Fibroblast of mammary gland (primary cell): ENCODE measurements at regions not wholly inside any gene's neighbourhood (a gene's known extent, or its start where the extent isn't known, plus 50 kb on each side); places are given as distances from the start of the nearest gene placed in this dataset.

Experiments used
- DNase-seq: peaks from one replicate; pipeline ENCODE4 v3.0.0-alpha.2; 2010; ENCODE audit warnings: low read depth
- H3K4me3 ChIP-seq: 2 replicates; pipeline ENCODE4 v1.5.1; 2011; ENCODE audit warnings: low read depth, mild to moderate bottlenecking, low read length, moderate library complexity; ENCODE audit not compliant: control insufficient read depth
- CTCF ChIP-seq: conservative IDR thresholded peaks from 2 replicates; pipeline ENCODE4 v1.5.1; 2011; ENCODE audit warnings: low read depth, low read length, inconsistent platforms; ENCODE audit not compliant: control insufficient read depth, insufficient read depth

- DNase-seq: no peak
- H3K4me3 ChIP-seq: no peak overlapping the region
- TF ChIP-seq CTCF: no peak
These were observed 1203.8 kb downstream of the SORCS3 start for GRCh38 chr10:105844676-105845570.

GRCh38 chr10:105844241-105844640 lies 1203.2 kb downstream of the SORCS3 start:
- no peak for TF ChIP-seq CTCF
- H3K4me3 ChIP-seq: no peak overlapping the region
- DNase-seq: no peak

DNA sequence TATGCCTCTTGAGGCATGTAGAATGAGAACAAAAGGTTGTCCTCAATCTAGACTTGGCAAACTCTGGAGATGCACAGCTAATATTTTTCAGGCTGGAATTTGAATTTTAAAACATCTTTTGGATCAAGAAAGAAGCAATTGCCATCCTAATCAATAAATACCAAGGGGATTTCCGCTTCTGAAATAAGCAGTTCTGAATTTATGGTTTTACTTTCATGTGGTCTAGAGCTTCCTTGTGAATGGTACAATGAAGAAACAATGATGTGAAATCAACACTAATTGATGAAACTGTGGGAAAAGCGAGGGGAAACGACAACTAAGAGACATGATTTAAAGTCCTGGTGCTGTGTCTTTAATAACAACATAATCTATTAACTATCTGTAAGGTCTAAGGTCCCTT lies 1202.7 kb downstream of the SORCS3 start:
- TF ChIP-seq CTCF: no peak
- no peak overlapping the region for H3K4me3 ChIP-seq
- no peak for DNase-seq

- DNase-seq: no peak
- TF ChIP-seq CTCF: no peak
- H3K4me3 ChIP-seq: no peak overlapping the region
These were observed 1199.2 kb downstream of the SORCS3 start for GRCh38 chr10:105840288-105840770.

- TF ChIP-seq CTCF: no peak
- no peak for DNase-seq
- H3K4me3 ChIP-seq: no peak overlapping the region
These were observed 1197.3 kb downstream of the SORCS3 start for GRCh38 chr10:105838392-105838791.

DNA sequence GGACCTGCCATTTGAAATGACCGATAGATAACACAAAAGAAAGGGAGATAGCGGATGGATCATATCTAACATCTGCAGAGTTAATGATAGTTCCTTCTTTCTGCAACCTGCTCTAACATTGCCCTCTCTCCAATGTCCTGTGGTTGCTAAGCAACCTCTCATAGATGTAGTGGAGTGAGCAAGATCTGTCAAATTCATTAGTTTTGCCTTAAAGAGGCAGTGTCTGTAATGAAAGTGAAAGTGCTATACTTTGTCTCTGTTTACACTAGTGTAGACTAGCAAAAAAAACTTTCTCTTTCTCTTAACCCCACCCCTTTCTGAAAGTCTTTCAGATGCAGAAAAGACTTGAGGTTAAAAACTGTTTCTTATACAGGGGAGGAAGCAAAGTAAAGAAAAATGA lies 1196.9 kb downstream of the SORCS3 start:
- no peak overlapping the region for H3K4me3 ChIP-seq
- DNase-seq: peak; percentile 0

More for the DNA sequence above, 1196.9 kb downstream of the SORCS3 start:
- TF ChIP-seq CTCF: no peak
